Loucy (cell line): ENCODE measurements at regions not wholly inside any gene's neighbourhood (a gene's known extent, or its start where the extent isn't known, plus 50 kb on each side); places are given as distances from the start of the nearest gene placed in this dataset.
"Not testable (repeated sequence)": the region's sequence is repeated elsewhere in the genome, so short reads cannot be mapped to it uniquely, and the experiment has no call there.

Source experiments
- H2AFZ ChIP-seq: fragments of 200-600 bp; sonication (generic); 2 replicates; pipeline ENCODE4 v1.6.0; 2016; ENCODE audit warnings: antibody characterized with exemption, mild to moderate bottlenecking, low read length, moderate library complexity
- H3F3A ChIP-seq: fragments of 200-600 bp; 2 replicates; pipeline ENCODE4 v1.6.0; 2016; ENCODE audit warnings: antibody characterized with exemption, low read depth, mild to moderate bottlenecking
- H3K27me3 ChIP-seq: fragments of 200-600 bp; sonication (generic); 2 replicates; pipeline ENCODE4 v1.6.1; 2014; ENCODE audit warnings: low read length, mild to moderate bottlenecking; ENCODE audit not compliant: insufficient read depth, poor library complexity, severe bottlenecking
- H3K36me3 ChIP-seq: fragments of 200-600 bp; sonication (generic); 2 replicates; pipeline ENCODE4 v1.6.1; 2016; ENCODE audit warnings: low read length; ENCODE audit not compliant: insufficient read depth
- H3K4me1 ChIP-seq: fragments of 200-600 bp; sonication (generic); 2 replicates; pipeline ENCODE4 v1.5.1; 2014; ENCODE audit warnings: low read length, mild to moderate bottlenecking; ENCODE audit not compliant: insufficient read depth, poor library complexity, severe bottlenecking
- H3K4me2 ChIP-seq: fragments of 200-600 bp; sonication (generic); 2 replicates; pipeline ENCODE4 v1.6.0; 2014; ENCODE audit warnings: antibody characterized with exemption, low read length, low read depth, mild to moderate bottlenecking; ENCODE audit not compliant: poor library complexity, severe bottlenecking
- H3K4me3 ChIP-seq: fragments of 200-600 bp; sonication (generic); 2 replicates; pipeline ENCODE4 v1.5.1; 2014; ENCODE audit warnings: low read length, mild to moderate bottlenecking, mixed read lengths; ENCODE audit not compliant: poor library complexity, severe bottlenecking
- H3K79me2 ChIP-seq: fragments of 200-600 bp; sonication (generic); 2 replicates; pipeline ENCODE4 v1.6.1; 2014; ENCODE audit warnings: low read length; ENCODE audit not compliant: insufficient read depth
- H3K9ac ChIP-seq: fragments of 200-600 bp; sonication (generic); 2 replicates; pipeline ENCODE4 v1.6.0; 2014; ENCODE audit warnings: mild to moderate bottlenecking, low read depth, low read length, moderate library complexity; ENCODE audit not compliant: poor library complexity, severe bottlenecking
- H3K9me2 ChIP-seq: fragments of 200-600 bp; sonication (generic); replicated peaks from 2 replicates; pipeline ENCODE4 v1.6.1; 2016; ENCODE audit warnings: low read depth, low read length, mixed read lengths
- H3K9me3 ChIP-seq: fragments of 200-600 bp; sonication (generic); 2 replicates; pipeline ENCODE4 v1.6.1; 2014; ENCODE audit warnings: mild to moderate bottlenecking, antibody characterized with exemption, low read length, low read depth; ENCODE audit not compliant: insufficient read depth
- H4K20me1 ChIP-seq: fragments of 200-600 bp; sonication (generic); 2 replicates; pipeline ENCODE4 v1.6.0; 2014; ENCODE audit warnings: antibody characterized with exemption, low read length, mild to moderate bottlenecking; ENCODE audit not compliant: insufficient read depth, poor library complexity, severe bottlenecking
- CTCF ChIP-seq: fragments of 200-600 bp; sonication (generic); conservative IDR thresholded peaks from 2 replicates; pipeline ENCODE4 v1.5.1; 2014; ENCODE audit warnings: mild to moderate bottlenecking, antibody characterized with exemption, low read length
- EZH2phosphoT487 ChIP-seq: fragments of 200-600 bp; IDR thresholded peaks from 2 replicates; pipeline ENCODE4 v1.6.1; 2018; ENCODE audit warnings: antibody characterized with exemption, mild to moderate bottlenecking, moderate library complexity, borderline replicate concordance

- no peaks in the 10 kb centered on the region for H3K4me1 ChIP-seq
- H3K79me2 ChIP-seq = peaks cover 52% of the 10 kb centered on the region; the same call in 1 of the 2 replicates
- TF ChIP-seq CTCF = no peak
- no peak for TF ChIP-seq EZH2phosphoT487
- H4K20me1 ChIP-seq = peaks cover under 1% of the 10 kb centered on the region
- H3K9ac ChIP-seq = no peak overlapping the region
- no peaks in the 10 kb centered on the region for H3F3A ChIP-seq
- H3K27me3 ChIP-seq = no peaks in the 10 kb centered on the region
- H3K4me3 ChIP-seq = no peak overlapping the region
- no peak overlapping the region for H3K4me2 ChIP-seq
- H3K36me3 ChIP-seq = peaks cover 12% of the 10 kb centered on the region; the same call in 1 of the 2 replicates
- H3K9me3 ChIP-seq = no peaks in the 10 kb centered on the region
- H3K9me2 ChIP-seq = no peaks in the 10 kb centered on the region
- no peak overlapping the region for H2AFZ ChIP-seq
Observed at GRCh38 chr14:105919458-105920150, 393.2 kb downstream of the TMEM121 start.

- H3F3A ChIP-seq, H3K4me2 ChIP-seq, H3K4me1 ChIP-seq, H2AFZ ChIP-seq, H3K9me2 ChIP-seq, H3K9ac ChIP-seq, H3K27me3 ChIP-seq, H3K4me3 ChIP-seq, H3K9me3 ChIP-seq, H4K20me1 ChIP-seq: not testable (repeated sequence)
- peaks cover 45% of the 10 kb centered on the region; the same call in 1 of the 2 replicates for H3K79me2 ChIP-seq
- H3K36me3 ChIP-seq = peaks cover 18% of the 10 kb centered on the region; the same call in 1 of the 2 replicates
Observed at GRCh38 chr14:105920151-105920700, 393.8 kb downstream of the TMEM121 start.

GRCh38 chr14:105920803-105921755, 394.7 kb downstream of the TMEM121 start:
- H3K4me3 ChIP-seq, H3K9me3 ChIP-seq, H3K9ac ChIP-seq: not testable (repeated sequence)

GRCh38 chr14:105921781-105922180, 395.4 kb downstream of the TMEM121 start:
- H3K36me3 ChIP-seq = peaks cover 18% of the 10 kb centered on the region; the same call in 1 of the 2 replicates

More at GRCh38 chr14:105920803-105921755, 394.7 kb downstream of the TMEM121 start:
- not testable (repeated sequence) for H4K20me1 ChIP-seq, H3K4me2 ChIP-seq, H3K27me3 ChIP-seq, H3K4me1 ChIP-seq, H3F3A ChIP-seq, H3K9me2 ChIP-seq, H2AFZ ChIP-seq
- H3K36me3 ChIP-seq = peaks cover 18% of the 10 kb centered on the region; the same call in 1 of the 2 replicates
- H3K79me2 ChIP-seq = peaks cover 37% of the 10 kb centered on the region; the same call in 1 of the 2 replicates

More at GRCh38 chr14:105921781-105922180, 395.4 kb downstream of the TMEM121 start:
- H4K20me1 ChIP-seq, H3K9me2 ChIP-seq, H3K9ac ChIP-seq, H3K4me2 ChIP-seq, H3K4me1 ChIP-seq, H3K27me3 ChIP-seq, H2AFZ ChIP-seq, H3K4me3 ChIP-seq, H3F3A ChIP-seq, H3K9me3 ChIP-seq: not testable (repeated sequence)
- H3K79me2 ChIP-seq = peaks cover 30% of the 10 kb centered on the region; the same call in 1 of the 2 replicates
